ENCODE measurements at regions not wholly inside any gene's neighbourhood (a gene's known extent, or its start where the extent isn't known, plus 50 kb on each side); places are given as distances from the start of the nearest gene placed in this dataset.

- no peak for TF ChIP-seq NFIC (IDR thresholded peaks at IDR 0.05)
- TF ChIP-seq EGR1 (IDR thresholded peaks at IDR 0.05), result no peak
- no peak for TF ChIP-seq FOXM1 (IDR thresholded peaks at IDR 0.05; ENCODE audit: borderline replicate concordance, low read depth)
- TF ChIP-seq YY1 (IDR thresholded peaks at IDR 0.05; ENCODE audit: low read depth), result no peak
- no peak for TF ChIP-seq USF1 (IDR thresholded peaks at IDR 0.05)
- TF ChIP-seq TEAD4 (IDR thresholded peaks at IDR 0.05), result no peak
Observed at GRCh38 chr18:45379903-45380302, 235.4 kb upstream of the SLC14A2 start.

GRCh38 chr18:45381282-45381681 lies 234.0 kb upstream of the SLC14A2 start:
- TF ChIP-seq EGR1 (IDR thresholded peaks at IDR 0.05) (no peak), REST (IDR thresholded peaks at IDR 0.05; ENCODE audit: low read depth) (no peak), CEBPB (IDR thresholded peaks at IDR 0.05) (no peak), YY1 (IDR thresholded peaks at IDR 0.05; ENCODE audit: low read depth) (no peak), TEAD4 (IDR thresholded peaks at IDR 0.05) (no peak), RAD21 (IDR thresholded peaks at IDR 0.05; ENCODE audit: low read depth) (no peak), CREB1 (IDR thresholded peaks at IDR 0.05; ENCODE audit: low read depth) (no peak), EP300 (IDR thresholded peaks at IDR 0.05; ENCODE audit: borderline replicate concordance) (no peak)

GRCh38 chr18:45383228-45383627 lies 232.0 kb upstream of the SLC14A2 start:
- TF ChIP-seq TAF1 (IDR thresholded peaks at IDR 0.05; ENCODE audit: low read depth), result no peak

- TF ChIP-seq NFIC (IDR thresholded peaks at IDR 0.05) (no peak), USF1 (IDR thresholded peaks at IDR 0.05) (no peak), MAX (IDR thresholded peaks at IDR 0.05) (no peak; the same call in 1 of the 2 replicates), TCF12 (IDR thresholded peaks at IDR 0.05; ENCODE audit: low read depth) (no peak), ZBTB7A (IDR thresholded peaks at IDR 0.05; ENCODE audit: low read depth) (peak; percentile 91), EGR1 (IDR thresholded peaks at IDR 0.05) (no peak), FOXM1 (IDR thresholded peaks at IDR 0.05; ENCODE audit: borderline replicate concordance, low read depth) (no peak), CEBPB (IDR thresholded peaks at IDR 0.05) (no peak), EP300 (IDR thresholded peaks at IDR 0.05; ENCODE audit: borderline replicate concordance) (no peak), YY1 (IDR thresholded peaks at IDR 0.05; ENCODE audit: low read depth) (no peak), CREB1 (IDR thresholded peaks at IDR 0.05; ENCODE audit: low read depth) (no peak), REST (IDR thresholded peaks at IDR 0.05; ENCODE audit: low read depth) (no peak), TEAD4 (IDR thresholded peaks at IDR 0.05) (peak; percentile 98), TAF1 (IDR thresholded peaks at IDR 0.05; ENCODE audit: low read depth) (no peak), RAD21 (IDR thresholded peaks at IDR 0.05; ENCODE audit: low read depth) (peak; percentile 87)
Observed at GRCh38 chr18:45384137-45384961, 230.9 kb upstream of the SLC14A2 start.

- TF ChIP-seq REST (IDR thresholded peaks at IDR 0.05; ENCODE audit: low read depth) (no peak), TCF12 (IDR thresholded peaks at IDR 0.05; ENCODE audit: low read depth) (no peak), EGR1 (IDR thresholded peaks at IDR 0.05) (no peak), USF1 (IDR thresholded peaks at IDR 0.05) (no peak), ZBTB7A (IDR thresholded peaks at IDR 0.05; ENCODE audit: low read depth) (no peak), EP300 (IDR thresholded peaks at IDR 0.05; ENCODE audit: borderline replicate concordance) (no peak), TEAD4 (IDR thresholded peaks at IDR 0.05) (no peak), CEBPB (IDR thresholded peaks at IDR 0.05) (no peak), NFIC (IDR thresholded peaks at IDR 0.05) (no peak), FOXM1 (IDR thresholded peaks at IDR 0.05; ENCODE audit: borderline replicate concordance, low read depth) (no peak), TAF1 (IDR thresholded peaks at IDR 0.05; ENCODE audit: low read depth) (no peak), MAX (IDR thresholded peaks at IDR 0.05) (no peak), CREB1 (IDR thresholded peaks at IDR 0.05; ENCODE audit: low read depth) (no peak), RAD21 (IDR thresholded peaks at IDR 0.05; ENCODE audit: low read depth) (no peak), YY1 (IDR thresholded peaks at IDR 0.05; ENCODE audit: low read depth) (no peak)
Observed at GRCh38 chr18:45384962-45385315, 230.3 kb upstream of the SLC14A2 start.
